ENCODE measurements at regions not wholly inside any gene's neighbourhood (a gene's known extent, or its start where the extent isn't known, plus 50 kb on each side); places are given as distances from the start of the nearest gene placed in this dataset.

DNA sequence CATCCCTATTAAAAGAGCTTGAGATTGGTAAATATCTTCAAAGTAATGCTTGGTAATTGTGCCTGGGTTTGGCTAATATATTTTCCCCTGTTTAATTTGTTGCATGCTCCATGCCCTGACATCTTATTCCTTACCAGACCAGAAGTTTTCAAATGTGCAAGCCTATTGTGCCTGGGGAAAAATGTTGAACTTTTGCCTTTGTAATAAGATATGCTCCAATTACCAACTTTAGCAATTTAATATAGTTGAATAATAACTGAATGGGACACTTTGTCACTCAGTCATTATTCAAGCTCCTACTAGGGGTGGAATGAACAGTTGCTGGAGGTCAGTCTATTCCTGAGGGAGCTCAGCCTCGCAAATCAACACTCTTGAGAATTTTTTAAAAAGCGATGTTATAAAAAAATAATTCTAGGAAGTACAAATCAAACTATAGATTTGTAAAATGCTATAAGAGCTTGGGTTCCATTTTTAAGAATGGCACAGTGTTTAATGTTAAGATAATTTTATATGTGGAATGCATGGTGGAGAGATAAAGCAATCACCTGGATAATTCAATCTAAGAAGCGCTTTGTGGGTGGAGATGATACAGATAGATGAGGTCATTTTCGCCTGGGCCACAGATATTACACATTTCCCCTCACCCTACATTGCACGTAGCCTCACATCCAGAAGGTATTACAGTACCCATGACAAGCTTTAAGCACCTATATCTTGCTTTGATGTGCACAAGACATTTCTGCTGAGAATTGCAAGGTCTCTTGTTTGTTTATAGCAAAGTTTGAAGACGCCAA is 231.8 kb downstream of the PIK3R1 start:
- ChIA-PET CTCF (interaction anchor here (0.8 to 1.8 kb wide), 2 partner anchors 10 to 161 kb away, joined by 3 to 5 read pairs; no protein-coding TSS in a partner anchor), POLR2A (no interaction called here)
- WGBS (ENCODE audit: insufficient coverage), result 100% methylated on average over 1 of the region's 6 CpGs
- no peaks in the 10 kb centered on the region for H3K36me3 ChIP-seq (ENCODE audit: control insufficient read depth in 4 of 4, insufficient read depth in 4 of 4, low read length in 3 of 4)
- H3K9me3 ChIP-seq (ENCODE audit: control extremely low read depth in 1 of 5, control insufficient read depth in 4 of 5, insufficient read depth in 2 of 5, low read depth in 1 of 5, low read length in 4 of 5), result no peaks in the 10 kb centered on the region
- H3K4me1 ChIP-seq (ENCODE audit: control extremely low read depth in 1 of 4, control insufficient read depth in 4 of 4, insufficient read depth in 4 of 4, low read length in 3 of 4), result peaks cover 0 to 3% (median 1%) of the 10 kb centered on the region in 4 experiments
- DNase-seq, result no peak
- no peaks in the 10 kb centered on the region for H3K27me3 ChIP-seq (replicated peaks in 2 of 5; ENCODE audit: control insufficient read depth in 4 of 5, insufficient read depth in 5 of 5, low read length in 4 of 5)
- H3K27ac ChIP-seq (ENCODE audit: insufficient read depth in 1 of 2, low read depth in 1 of 2, low read length in 2 of 2, poor library complexity in 1 of 2, severe bottlenecking in 2 of 2), result no peak overlapping the region
- no peak overlapping the region for H3K4me3 ChIP-seq (ENCODE audit: control insufficient read depth in 1 of 7, extremely low read depth in 1 of 7, insufficient read depth in 4 of 7, low read depth in 2 of 7, low read length in 6 of 7)

DNA sequence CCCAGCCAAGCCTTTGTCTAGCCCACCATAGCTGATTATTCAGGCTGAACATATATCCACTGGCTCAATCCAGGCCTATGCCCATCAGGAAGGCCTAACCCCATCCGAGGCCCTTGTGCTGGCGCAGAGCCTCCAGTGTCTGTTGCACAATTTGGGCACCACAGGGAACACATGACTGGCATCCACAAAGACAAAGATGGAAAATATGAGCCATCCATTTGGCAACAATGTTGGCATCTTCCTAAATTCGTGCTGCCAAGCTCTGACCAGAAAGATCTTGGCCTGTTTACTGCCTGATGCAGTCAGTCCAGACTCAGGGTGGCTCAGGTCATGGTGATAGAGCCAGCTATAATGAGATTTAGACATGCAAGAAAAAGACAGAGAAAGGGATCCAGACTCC is 233.8 kb downstream of the PIK3R1 start:
- CTCF ChIA-PET, result interaction anchor here (1.5 to 1.8 kb wide), 5 partner anchors 11 to 163 kb away, joined by 3 to 6 read pairs (median 3); no protein-coding TSS in a partner anchor
- WGBS (ENCODE audit: insufficient coverage), result 96% methylated on average over 3 of the region's 3 CpGs
- no peaks in the 10 kb centered on the region for H3K36me3 ChIP-seq (ENCODE audit: control insufficient read depth in 4 of 4, insufficient read depth in 4 of 4, low read length in 3 of 4)
- POLR2A ChIA-PET, result no interaction called here
- no peak for DNase-seq
- peaks cover 0 to 4% (median 0%) of the 10 kb centered on the region in 5 experiments for H3K9me3 ChIP-seq (ENCODE audit: control extremely low read depth in 1 of 5, control insufficient read depth in 4 of 5, insufficient read depth in 2 of 5, low read depth in 1 of 5, low read length in 4 of 5)
- H3K4me1 ChIP-seq (ENCODE audit: control extremely low read depth in 1 of 4, control insufficient read depth in 4 of 4, insufficient read depth in 4 of 4, low read length in 3 of 4), result peaks cover 0 to 4% (median 2%) of the 10 kb centered on the region in 4 experiments
- H3K4me3 ChIP-seq (ENCODE audit: control insufficient read depth in 1 of 7, extremely low read depth in 1 of 7, insufficient read depth in 4 of 7, low read depth in 2 of 7, low read length in 6 of 7), result no peak overlapping the region
- no peak overlapping the region for H3K27ac ChIP-seq (ENCODE audit: insufficient read depth in 1 of 2, low read depth in 1 of 2, low read length in 2 of 2, poor library complexity in 1 of 2, severe bottlenecking in 2 of 2)
- H3K27me3 ChIP-seq (replicated peaks in 2 of 5; ENCODE audit: control insufficient read depth in 4 of 5, insufficient read depth in 5 of 5, low read length in 4 of 5), result no peaks in the 10 kb centered on the region

DNA sequence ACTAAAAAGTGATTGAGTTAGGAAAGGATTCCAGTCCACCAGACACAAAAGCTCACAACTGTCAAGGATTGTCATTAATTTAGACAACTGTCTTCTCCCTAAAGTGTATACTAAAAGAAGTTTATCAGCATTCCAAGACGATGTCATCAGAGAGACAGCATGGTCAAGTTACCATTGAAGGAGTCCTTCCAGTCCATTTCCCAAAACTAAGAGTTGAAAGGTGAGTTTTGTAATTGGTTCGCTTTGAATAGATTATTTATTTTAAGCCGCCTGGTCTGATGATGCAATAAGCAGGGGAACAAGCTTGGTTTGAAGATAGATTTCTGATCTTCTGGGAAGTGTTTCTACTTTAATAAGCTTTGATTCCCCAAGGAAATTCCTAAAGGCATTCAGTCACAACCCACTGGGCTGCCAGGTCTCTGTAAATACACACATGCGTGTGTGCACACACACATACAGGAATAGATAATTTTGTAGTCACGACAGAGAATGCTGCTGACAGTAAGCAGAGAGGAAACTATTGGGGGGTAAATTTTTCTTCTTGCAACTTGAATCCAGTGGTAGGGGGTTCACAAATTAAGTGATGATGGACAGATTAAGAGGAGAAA is 234.8 kb downstream of the PIK3R1 start:
- Histone ChIP-seq H3K36me3 (ENCODE audit: control insufficient read depth in 4 of 4, insufficient read depth in 4 of 4, low read length in 3 of 4) (no peaks in the 10 kb centered on the region), H3K4me3 (ENCODE audit: control insufficient read depth in 1 of 7, extremely low read depth in 1 of 7, insufficient read depth in 4 of 7, low read depth in 2 of 7, low read length in 6 of 7) (no peak overlapping the region), H3K9me3 (ENCODE audit: control extremely low read depth in 1 of 5, control insufficient read depth in 4 of 5, insufficient read depth in 2 of 5, low read depth in 1 of 5, low read length in 4 of 5) (peaks cover 0 to 5% (median 0%) of the 10 kb centered on the region in 5 experiments), H3K27ac (ENCODE audit: insufficient read depth in 1 of 2, low read depth in 1 of 2, low read length in 2 of 2, poor library complexity in 1 of 2, severe bottlenecking in 2 of 2) (no peak overlapping the region), H3K4me1 (ENCODE audit: control extremely low read depth in 1 of 4, control insufficient read depth in 4 of 4, insufficient read depth in 4 of 4, low read length in 3 of 4) (peaks cover 0 to 4% (median 2%) of the 10 kb centered on the region in 4 experiments), H3K27me3 (replicated peaks in 2 of 5; ENCODE audit: control insufficient read depth in 4 of 5, insufficient read depth in 5 of 5, low read length in 4 of 5) (no peaks in the 10 kb centered on the region)
- DNase-seq, result no peak
- no CpG with 5 or more reads among the region's 5 CpGs for WGBS (ENCODE audit: insufficient coverage)
- POLR2A ChIA-PET, result no interaction called here
- CTCF ChIA-PET, result interaction anchor here (1.5 to 1.8 kb wide), 4 partner anchors 10 to 33 kb away, joined by 3 to 6 read pairs (median 3); no protein-coding TSS in a partner anchor

DNA sequence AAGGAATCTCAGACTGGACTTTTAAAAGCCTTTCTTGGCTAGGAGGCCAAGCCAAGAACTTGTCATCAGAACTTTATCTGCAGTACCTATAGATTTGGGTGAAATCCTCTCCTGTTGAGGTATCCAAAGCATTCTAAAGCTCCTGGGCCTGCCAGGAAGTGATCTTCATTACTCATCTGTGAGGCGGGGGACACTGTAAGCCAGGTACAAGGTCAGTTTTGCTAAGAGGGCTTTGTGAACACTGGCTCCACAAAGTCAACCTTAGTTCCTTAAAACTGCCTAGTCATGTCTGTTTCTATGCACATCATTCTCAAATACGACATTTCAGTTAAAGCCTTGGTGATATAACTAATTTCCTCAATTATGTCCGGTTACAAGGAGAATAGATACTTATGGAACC is 236.7 kb downstream of the PIK3R1 start:
- POLR2A ChIA-PET, result no interaction called here
- Histone ChIP-seq H3K4me3 (ENCODE audit: control insufficient read depth in 1 of 7, extremely low read depth in 1 of 7, insufficient read depth in 4 of 7, low read depth in 2 of 7, low read length in 6 of 7) (no peak overlapping the region), H3K4me1 (ENCODE audit: control extremely low read depth in 1 of 4, control insufficient read depth in 4 of 4, insufficient read depth in 4 of 4, low read length in 3 of 4) (peaks cover 0 to 4% (median 2%) of the 10 kb centered on the region in 4 experiments), H3K27ac (ENCODE audit: insufficient read depth in 1 of 2, low read depth in 1 of 2, low read length in 2 of 2, poor library complexity in 1 of 2, severe bottlenecking in 2 of 2) (no peak overlapping the region), H3K9me3 (ENCODE audit: control extremely low read depth in 1 of 5, control insufficient read depth in 4 of 5, insufficient read depth in 2 of 5, low read depth in 1 of 5, low read length in 4 of 5) (peaks cover 0 to 5% (median 0%) of the 10 kb centered on the region in 5 experiments), H3K27me3 (replicated peaks in 2 of 5; ENCODE audit: control insufficient read depth in 4 of 5, insufficient read depth in 5 of 5, low read length in 4 of 5) (no peaks in the 10 kb centered on the region), H3K36me3 (ENCODE audit: control insufficient read depth in 4 of 4, insufficient read depth in 4 of 4, low read length in 3 of 4) (no peaks in the 10 kb centered on the region)
- DNase-seq, result peak in 2 of 3 donors; percentile 48 to 64
- WGBS (ENCODE audit: insufficient coverage), result 83% methylated on average over 1 of the region's 3 CpGs
- CTCF ChIA-PET, result interaction anchor here (1.3 kb wide), 1 partner anchor 9 kb away, joined by 4 read pairs; no protein-coding TSS in a partner anchor

DNA sequence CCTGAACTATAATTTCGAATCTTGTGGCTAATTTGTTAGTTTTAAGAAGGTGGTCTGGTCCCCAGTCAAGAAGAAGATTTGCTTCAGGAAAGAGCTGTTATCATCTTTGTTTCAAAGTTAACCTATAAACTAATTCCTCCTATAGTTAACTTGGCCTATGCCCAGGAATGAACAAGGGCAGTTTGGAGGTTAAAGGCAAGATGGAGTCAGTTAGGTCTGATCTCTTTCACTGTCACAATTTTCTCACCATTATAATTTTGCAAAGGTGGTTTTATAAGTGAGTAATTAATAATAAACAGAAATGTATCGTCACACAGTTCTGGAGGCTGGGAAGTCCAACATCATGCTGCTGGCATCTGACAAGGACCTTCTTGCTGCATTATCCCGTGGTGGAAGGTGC is 238.6 kb downstream of the PIK3R1 start:
- WGBS (ENCODE audit: insufficient coverage), result 100% methylated on average over 2 of the region's 3 CpGs
- Histone ChIP-seq H3K4me1 (ENCODE audit: control extremely low read depth in 1 of 4, control insufficient read depth in 4 of 4, insufficient read depth in 4 of 4, low read length in 3 of 4) (peaks cover 0 to 4% (median 2%) of the 10 kb centered on the region in 4 experiments), H3K36me3 (ENCODE audit: control insufficient read depth in 4 of 4, insufficient read depth in 4 of 4, low read length in 3 of 4) (no peaks in the 10 kb centered on the region)

DNA sequence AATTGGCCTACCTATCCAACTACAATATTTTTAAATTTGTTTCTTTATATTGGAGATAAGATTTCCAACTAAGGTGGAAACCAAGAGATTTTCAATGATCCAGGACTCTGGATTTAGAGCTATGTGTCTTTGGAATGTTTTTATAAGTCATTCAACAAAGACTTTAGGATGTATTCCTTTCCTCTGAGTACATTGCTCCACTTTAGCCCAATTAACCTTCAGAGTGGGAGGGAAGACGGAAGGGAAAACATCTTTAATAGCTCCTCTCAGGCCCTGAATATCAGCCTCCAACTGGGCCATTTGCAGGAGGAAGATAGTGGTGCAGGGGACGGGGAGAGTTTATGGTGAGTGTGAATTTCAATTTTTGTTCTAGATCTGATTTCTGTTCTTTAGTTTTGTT is 239.2 kb downstream of the PIK3R1 start:
- Histone ChIP-seq H3K36me3 (ENCODE audit: control insufficient read depth in 4 of 4, insufficient read depth in 4 of 4, low read length in 3 of 4) (no peaks in the 10 kb centered on the region), H3K4me1 (ENCODE audit: control extremely low read depth in 1 of 4, control insufficient read depth in 4 of 4, insufficient read depth in 4 of 4, low read length in 3 of 4) (peaks cover 0 to 4% (median 2%) of the 10 kb centered on the region in 4 experiments), H3K27me3 (replicated peaks in 2 of 5; ENCODE audit: control insufficient read depth in 4 of 5, insufficient read depth in 5 of 5, low read length in 4 of 5) (no peaks in the 10 kb centered on the region), H3K27ac (ENCODE audit: insufficient read depth in 1 of 2, low read depth in 1 of 2, low read length in 2 of 2, poor library complexity in 1 of 2, severe bottlenecking in 2 of 2) (no peak overlapping the region), H3K9me3 (ENCODE audit: control extremely low read depth in 1 of 5, control insufficient read depth in 4 of 5, insufficient read depth in 2 of 5, low read depth in 1 of 5, low read length in 4 of 5) (peaks cover 0 to 5% (median 0%) of the 10 kb centered on the region in 5 experiments), H3K4me3 (ENCODE audit: control insufficient read depth in 1 of 7, extremely low read depth in 1 of 7, insufficient read depth in 4 of 7, low read depth in 2 of 7, low read length in 6 of 7) (no peak overlapping the region)
- POLR2A ChIA-PET, result no interaction called here
- CTCF ChIA-PET, result interaction anchor here (1.0 to 1.8 kb wide), 3 partner anchors 123 to 1174 kb away, joined by 5 to 7 read pairs (median 7); no protein-coding TSS in a partner anchor
- DNase-seq, result no peak
- no CpG with 5 or more reads among the region's 2 CpGs for WGBS (ENCODE audit: insufficient coverage)

More for the DNA sequence above, 238.6 kb downstream of the PIK3R1 start:
- no peak for DNase-seq
- H3K27ac ChIP-seq (ENCODE audit: insufficient read depth in 1 of 2, low read depth in 1 of 2, low read length in 2 of 2, poor library complexity in 1 of 2, severe bottlenecking in 2 of 2), result no peak overlapping the region
- CTCF ChIA-PET, result interaction anchor here (1.2 kb wide), 1 partner anchor 122 kb away, joined by 5 read pairs; no protein-coding TSS in a partner anchor
- H3K27me3 ChIP-seq (replicated peaks in 2 of 5; ENCODE audit: control insufficient read depth in 4 of 5, insufficient read depth in 5 of 5, low read length in 4 of 5), result no peaks in the 10 kb centered on the region
- POLR2A ChIA-PET, result no interaction called here
- no peak overlapping the region for H3K4me3 ChIP-seq (ENCODE audit: control insufficient read depth in 1 of 7, extremely low read depth in 1 of 7, insufficient read depth in 4 of 7, low read depth in 2 of 7, low read length in 6 of 7)
- peaks cover 0 to 5% (median 0%) of the 10 kb centered on the region in 5 experiments for H3K9me3 ChIP-seq (ENCODE audit: control extremely low read depth in 1 of 5, control insufficient read depth in 4 of 5, insufficient read depth in 2 of 5, low read depth in 1 of 5, low read length in 4 of 5)

Data from common myeloid progenitor, CD34-positive (primary cell).